ENCODE measurements at regions not wholly inside any gene's neighbourhood (a gene's known extent, or its start where the extent isn't known, plus 50 kb on each side); places are given as distances from the start of the nearest gene placed in this dataset.

DNA sequence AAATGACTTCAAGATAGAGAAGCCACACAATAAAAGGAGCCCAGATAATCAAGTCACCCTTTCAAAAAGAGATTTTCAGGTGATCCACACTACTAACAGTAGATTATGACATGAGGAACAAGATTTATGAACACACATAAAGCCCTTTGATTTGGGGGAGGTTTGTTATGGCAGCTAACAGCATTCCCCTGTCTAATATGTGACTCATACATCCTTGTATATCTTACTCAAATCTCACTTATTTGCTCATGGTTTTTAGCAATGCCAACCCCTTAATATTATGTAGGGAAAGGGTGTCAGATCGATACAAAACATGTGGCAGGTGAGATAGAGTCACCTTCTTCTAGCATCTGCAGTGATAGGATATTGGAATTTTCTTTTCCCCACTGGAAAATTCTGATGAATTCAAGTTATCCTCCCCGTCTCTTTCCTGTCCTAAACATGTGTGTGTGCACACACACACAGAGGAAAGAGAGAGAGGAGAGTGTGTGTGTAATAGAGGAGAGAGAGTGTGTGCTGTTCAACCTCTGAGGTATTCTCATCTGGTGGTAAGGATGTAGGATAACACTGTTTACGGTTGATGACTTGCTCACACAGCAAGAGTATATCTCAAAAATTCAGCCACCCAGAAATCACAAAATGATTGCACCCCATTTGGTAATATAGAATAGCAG lies 319.9 kb downstream of the KCNC2 start:
- H3K27ac Mint-ChIP-seq, result no peak overlapping the region
- H3K4me1 Mint-ChIP-seq, result no peaks in the 10 kb centered on the region
- no peak overlapping the region for H3K4me3 Mint-ChIP-seq
- no peaks in the 10 kb centered on the region for H3K27me3 Mint-ChIP-seq
- H3K36me3 Mint-ChIP-seq (ENCODE audit: low read depth), result no peaks in the 10 kb centered on the region
- no peaks in the 10 kb centered on the region for H3K9me3 Mint-ChIP-seq
- intact Hi-C loops (cut with micrococcal nuclease), result no loop called here
- no peak for DNase-seq

DNA sequence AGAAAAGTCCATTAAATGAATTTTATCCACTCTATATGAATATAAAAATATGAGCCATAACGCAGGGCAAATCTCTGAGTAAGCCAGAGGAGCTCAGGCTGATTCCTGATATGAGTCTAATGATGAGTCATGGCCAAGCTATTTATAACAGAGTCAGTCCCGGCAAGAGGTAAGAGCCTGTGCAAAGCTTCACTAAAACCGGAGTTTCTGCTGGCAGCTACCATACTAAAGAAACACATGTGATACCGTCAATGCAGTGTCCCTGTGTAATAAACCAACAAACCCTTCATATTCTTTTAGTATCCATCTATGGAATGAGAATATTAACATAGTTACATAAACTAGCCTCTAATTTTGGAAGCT lies 319.4 kb downstream of the KCNC2 start:
- intact Hi-C loops (cut with micrococcal nuclease), result no loop called here
- Mint-ChIP-seq H3K4me3 (no peak overlapping the region), H3K27ac (no peak overlapping the region), H3K36me3 (ENCODE audit: low read depth) (no peaks in the 10 kb centered on the region), H3K4me1 (no peaks in the 10 kb centered on the region), H3K9me3 (no peaks in the 10 kb centered on the region), H3K27me3 (no peaks in the 10 kb centered on the region)
- no peak for DNase-seq

DNA sequence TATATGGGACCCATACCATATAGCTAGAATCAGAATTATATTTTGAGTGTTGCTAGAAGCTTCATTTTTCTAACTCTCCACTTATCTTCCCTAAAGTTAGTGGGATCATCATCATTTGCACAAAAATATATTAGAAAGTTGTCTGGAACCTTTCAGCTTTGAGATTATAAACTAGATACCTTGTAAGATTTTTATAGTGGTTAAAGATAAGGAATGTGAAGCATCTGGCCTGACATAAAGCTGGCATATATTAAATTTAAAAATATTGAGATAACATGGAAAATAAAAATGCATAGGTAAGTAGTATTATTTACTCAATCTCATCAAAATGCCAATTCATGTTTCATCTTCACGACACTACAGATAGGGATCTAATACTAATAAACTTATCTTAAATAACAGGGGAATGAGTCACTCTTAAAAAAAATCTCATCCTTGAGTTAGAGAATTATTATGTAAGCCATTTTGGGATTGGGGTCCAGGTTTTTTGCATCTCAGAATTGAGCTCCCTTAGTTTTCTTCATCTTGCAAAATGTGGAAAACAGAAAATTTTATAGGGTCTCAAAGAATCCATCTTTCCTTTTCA lies 318.5 kb downstream of the KCNC2 start:
- H3K27ac Mint-ChIP-seq, result no peak overlapping the region
- no peak for DNase-seq
- no peak overlapping the region for H3K4me3 Mint-ChIP-seq
- H3K27me3 Mint-ChIP-seq, result no peaks in the 10 kb centered on the region
- H3K36me3 Mint-ChIP-seq (ENCODE audit: low read depth), result no peaks in the 10 kb centered on the region
- H3K9me3 Mint-ChIP-seq, result no peaks in the 10 kb centered on the region
- no peaks in the 10 kb centered on the region for H3K4me1 Mint-ChIP-seq
- intact Hi-C loops (cut with micrococcal nuclease), result no loop called here

DNA sequence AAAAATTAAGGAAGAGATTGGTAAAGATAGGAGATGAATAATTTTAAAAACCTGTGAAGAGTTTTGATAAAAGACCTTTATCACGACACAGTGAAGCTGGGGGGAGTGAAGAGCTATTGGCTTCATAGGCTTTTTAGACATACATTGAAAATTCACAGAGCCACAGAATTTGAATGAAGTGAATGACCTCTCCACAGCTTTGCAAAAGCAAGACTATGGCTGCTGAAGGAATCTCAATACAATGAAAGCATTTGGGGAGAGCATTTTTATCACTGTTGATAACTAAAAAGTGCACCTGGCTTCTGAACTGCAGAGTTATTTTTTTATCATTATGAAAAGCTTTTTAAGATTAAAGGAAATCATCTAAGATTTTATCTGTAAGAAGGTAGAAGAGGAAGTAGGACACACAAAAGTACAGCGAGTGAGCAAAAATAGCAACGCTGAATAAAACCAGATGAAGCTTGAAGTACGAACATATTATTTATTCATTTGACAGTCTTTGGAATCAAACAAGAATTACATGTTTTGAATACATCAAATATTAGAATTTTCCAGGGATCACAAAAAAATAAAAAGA lies 317.5 kb downstream of the KCNC2 start:
- Mint-ChIP-seq H3K9me3 (no peaks in the 10 kb centered on the region), H3K27ac (no peak overlapping the region), H3K4me1 (no peaks in the 10 kb centered on the region), H3K27me3 (no peaks in the 10 kb centered on the region), H3K36me3 (ENCODE audit: low read depth) (no peaks in the 10 kb centered on the region), H3K4me3 (no peak overlapping the region)
- intact Hi-C loops (cut with micrococcal nuclease), result no loop called here
- DNase-seq, result no peak

GRCh38 chr12:74896186-74896585 lies 313.5 kb downstream of the KCNC2 start:
- Mint-ChIP-seq H3K27me3 (no peaks in the 10 kb centered on the region), H3K4me1 (no peaks in the 10 kb centered on the region), H3K36me3 (ENCODE audit: low read depth) (no peaks in the 10 kb centered on the region), H3K4me3 (no peak overlapping the region), H3K9me3 (no peaks in the 10 kb centered on the region), H3K27ac (no peak overlapping the region)
- intact Hi-C loops (cut with micrococcal nuclease), result no loop called here
- DNase-seq, result no peak

- Mint-ChIP-seq H3K4me1 (no peaks in the 10 kb centered on the region), H3K9me3 (no peaks in the 10 kb centered on the region), H3K4me3 (peak overlapping the region; percentile 50), H3K27me3 (no peaks in the 10 kb centered on the region), H3K36me3 (ENCODE audit: low read depth) (no peaks in the 10 kb centered on the region), H3K27ac (peak overlapping the region; percentile 62)
- no peak for DNase-seq
- intact Hi-C loops (cut with micrococcal nuclease), result no loop called here
Measured at GRCh38 chr12:74897425-74898211, 312.0 kb downstream of the KCNC2 start.

GRCh38 chr12:74899031-74899829 lies 310.4 kb downstream of the KCNC2 start:
- Mint-ChIP-seq H3K4me1 (no peaks in the 10 kb centered on the region), H3K27me3 (no peaks in the 10 kb centered on the region), H3K9me3 (no peaks in the 10 kb centered on the region), H3K27ac (no peak overlapping the region), H3K36me3 (ENCODE audit: low read depth) (no peaks in the 10 kb centered on the region), H3K4me3 (no peak overlapping the region)
- DNase-seq, result no peak
- intact Hi-C loops (cut with micrococcal nuclease), result no loop called here

GRCh38 chr12:74900232-74900631 lies 309.4 kb downstream of the KCNC2 start:
- no peak for DNase-seq
- Mint-ChIP-seq H3K27ac (no peak overlapping the region), H3K9me3 (no peaks in the 10 kb centered on the region)

GRCh38 chr12:74903522-74903921 lies 306.1 kb downstream of the KCNC2 start:
- Mint-ChIP-seq H3K27ac (no peak overlapping the region), H3K9me3 (no peaks in the 10 kb centered on the region), H3K36me3 (ENCODE audit: low read depth) (no peaks in the 10 kb centered on the region), H3K4me3 (no peak overlapping the region), H3K4me1 (no peaks in the 10 kb centered on the region), H3K27me3 (no peaks in the 10 kb centered on the region)
- no peak for DNase-seq
- intact Hi-C loops (cut with micrococcal nuclease), result no loop called here

More at GRCh38 chr12:74900232-74900631, 309.4 kb downstream of the KCNC2 start:
- Mint-ChIP-seq H3K4me3 (no peak overlapping the region), H3K4me1 (no peaks in the 10 kb centered on the region), H3K27me3 (no peaks in the 10 kb centered on the region), H3K36me3 (ENCODE audit: low read depth) (no peaks in the 10 kb centered on the region)
- intact Hi-C loops (cut with micrococcal nuclease), result no loop called here

DNA sequence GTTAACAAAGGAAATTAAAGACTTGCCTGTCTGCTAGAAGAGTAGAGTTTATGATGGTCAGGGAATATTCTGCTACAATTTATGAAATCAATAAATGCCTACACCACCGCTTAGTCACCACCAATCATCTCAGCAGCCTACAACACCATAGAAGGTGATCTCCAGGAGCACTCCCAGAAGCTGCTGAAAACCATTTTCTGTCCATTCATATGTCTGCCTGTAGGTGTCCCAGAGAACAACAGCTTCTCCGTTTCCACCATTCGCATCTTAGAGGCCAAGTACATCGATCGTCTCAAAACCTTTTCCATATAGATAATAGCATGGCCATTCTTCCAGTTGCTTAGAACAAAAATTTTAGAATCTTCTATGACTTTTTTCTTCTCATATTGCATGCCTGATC lies 303.4 kb downstream of the KCNC2 start:
- intact Hi-C loops (cut with micrococcal nuclease), result no loop called here
- H3K4me1 Mint-ChIP-seq, result no peaks in the 10 kb centered on the region
- H3K27me3 Mint-ChIP-seq, result no peaks in the 10 kb centered on the region
- no peaks in the 10 kb centered on the region for H3K36me3 Mint-ChIP-seq (ENCODE audit: low read depth)
- H3K27ac Mint-ChIP-seq, result no peak overlapping the region
- no peaks in the 10 kb centered on the region for H3K9me3 Mint-ChIP-seq
- no peak overlapping the region for H3K4me3 Mint-ChIP-seq
- no peak for DNase-seq

- Mint-ChIP-seq H3K27ac (no peak overlapping the region), H3K36me3 (ENCODE audit: low read depth) (no peaks in the 10 kb centered on the region), H3K27me3 (no peaks in the 10 kb centered on the region), H3K4me1 (no peaks in the 10 kb centered on the region), H3K9me3 (no peaks in the 10 kb centered on the region), H3K4me3 (no peak overlapping the region)
- intact Hi-C loops (cut with micrococcal nuclease), result no loop called here
- DNase-seq, result no peak
Measured at GRCh38 chr12:74910831-74911230, 298.8 kb downstream of the KCNC2 start.

DNA sequence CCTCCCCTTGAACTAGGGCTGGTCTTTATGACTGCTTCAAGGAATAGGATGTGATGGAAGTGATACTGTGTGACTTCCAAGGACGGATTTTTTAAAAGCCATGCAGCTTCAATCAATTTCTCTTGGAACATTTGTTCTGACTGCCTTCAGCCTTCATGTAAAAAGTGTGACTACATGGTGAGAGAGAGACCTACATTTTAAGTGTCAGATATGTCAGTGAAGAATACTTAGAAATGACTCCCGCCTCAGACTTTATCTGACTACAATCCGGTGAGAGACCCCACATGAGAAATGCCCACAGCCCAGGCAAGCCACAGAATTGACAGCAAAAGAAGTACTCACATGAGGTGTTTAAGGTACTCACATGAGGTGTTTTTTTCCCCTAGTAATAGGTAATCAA lies 295.3 kb downstream of the KCNC2 start:
- H3K4me1 Mint-ChIP-seq, result no peaks in the 10 kb centered on the region
- H3K4me3 Mint-ChIP-seq, result no peak overlapping the region
- no peak overlapping the region for H3K27ac Mint-ChIP-seq
- no peaks in the 10 kb centered on the region for H3K27me3 Mint-ChIP-seq
- DNase-seq, result no peak
- H3K9me3 Mint-ChIP-seq, result no peaks in the 10 kb centered on the region
- H3K36me3 Mint-ChIP-seq (ENCODE audit: low read depth), result no peaks in the 10 kb centered on the region
- intact Hi-C loops (cut with micrococcal nuclease), result no loop called here

- Mint-ChIP-seq H3K27ac (no peak overlapping the region), H3K27me3 (no peaks in the 10 kb centered on the region), H3K9me3 (no peaks in the 10 kb centered on the region), H3K4me1 (no peaks in the 10 kb centered on the region), H3K36me3 (ENCODE audit: low read depth) (no peaks in the 10 kb centered on the region), H3K4me3 (no peak overlapping the region)
- DNase-seq, result no peak
- intact Hi-C loops (cut with micrococcal nuclease), result no loop called here
Measured at GRCh38 chr12:74915718-74916117, 293.9 kb downstream of the KCNC2 start.

- intact Hi-C loops (cut with micrococcal nuclease), result no loop called here
- no peak overlapping the region for H3K4me3 Mint-ChIP-seq
- DNase-seq, result no peak
- H3K4me1 Mint-ChIP-seq, result no peaks in the 10 kb centered on the region
- no peaks in the 10 kb centered on the region for H3K27me3 Mint-ChIP-seq
- no peaks in the 10 kb centered on the region for H3K9me3 Mint-ChIP-seq
- H3K27ac Mint-ChIP-seq, result no peak overlapping the region
- no peaks in the 10 kb centered on the region for H3K36me3 Mint-ChIP-seq (ENCODE audit: low read depth)
Measured at GRCh38 chr12:74917743-74918142, 291.9 kb downstream of the KCNC2 start.

Measured in activated CD4-positive, alpha-beta T cell treated with anti-CD3 and anti-CD28 coated beads, Interleukin-2, amount 10 ng/mL, durations not matched to agents 24 days and 14 days (primary cell).